ENCODE measurements at regions not wholly inside any gene's neighbourhood (a gene's known extent, or its start where the extent isn't known, plus 50 kb on each side); places are given as distances from the start of the nearest gene placed in this dataset.
A peak's percentile ranks its signal among the peaks of the same experiment; 100 is the strongest.
"Not testable (repeated sequence)": the region's sequence is repeated elsewhere in the genome, so short reads cannot be mapped to it uniquely, and the experiment has no call there.

DNA sequence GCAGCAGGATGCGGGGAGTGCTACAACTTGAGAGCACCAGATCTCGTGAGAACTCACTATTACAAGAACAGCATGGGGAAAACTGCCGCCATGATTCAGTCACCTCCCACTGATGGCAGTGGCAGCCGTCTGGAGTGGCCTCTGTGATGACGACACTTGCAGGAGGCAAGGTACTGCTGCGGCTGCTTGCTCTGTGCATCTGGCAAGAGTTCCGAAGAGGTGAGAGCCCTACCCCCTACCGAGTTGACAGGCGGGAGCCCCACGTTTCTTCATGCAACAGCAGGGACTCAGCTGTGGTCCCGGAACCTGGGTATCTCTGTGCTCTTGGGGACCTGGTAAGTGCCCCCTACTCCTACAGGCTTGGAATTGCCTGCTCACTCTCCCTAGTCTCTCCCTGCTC, 1672.7 kb upstream of the TMEFF2 start:
- DNase-seq (ENCODE audit: low read depth): no peak

DNA sequence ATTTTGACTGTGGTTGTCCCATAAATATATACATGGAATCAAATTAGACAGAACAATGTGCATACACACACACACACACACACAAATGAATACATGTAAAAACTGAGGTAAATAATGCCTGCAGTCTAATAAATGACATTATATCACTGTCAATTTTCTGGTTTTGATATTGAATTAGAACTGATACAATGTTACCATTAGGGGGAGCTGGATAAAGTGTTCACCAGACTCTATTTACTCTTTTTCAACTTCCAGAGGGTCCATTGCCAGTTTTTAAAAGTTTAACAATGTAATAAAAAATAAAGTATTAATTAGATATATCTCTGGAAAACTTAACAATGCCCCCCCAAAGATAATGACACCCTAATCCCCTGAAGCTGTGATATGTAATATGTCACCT, 1666.8 kb upstream of the TMEFF2 start:
- DNase-seq (ENCODE audit: low read depth): no peak

DNA sequence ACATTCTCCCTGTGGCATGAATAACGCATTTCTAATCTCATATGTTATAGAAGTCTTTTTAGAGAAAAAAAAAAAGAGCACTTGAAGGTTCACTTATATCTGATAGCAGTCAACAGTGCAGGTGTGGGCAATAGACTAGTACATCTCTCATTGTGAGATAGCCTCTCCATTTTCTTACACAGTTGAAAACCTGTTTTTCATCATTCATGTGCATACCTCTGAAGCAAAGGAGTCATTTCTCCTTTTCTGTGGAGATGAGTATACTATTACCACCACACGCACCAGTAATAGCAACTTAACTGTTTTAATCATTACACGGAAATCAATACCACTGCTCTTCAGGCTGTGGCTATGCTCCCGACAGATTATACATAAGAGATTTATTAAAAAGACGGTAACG, 1653.3 kb upstream of the TMEFF2 start:
- no peak for DNase-seq (ENCODE audit: low read depth)

- peak; percentile 21 for DNase-seq (ENCODE audit: low read depth)
Measured at GRCh38 chr2:193847130-193847529, 1652.4 kb upstream of the TMEFF2 start.

DNA sequence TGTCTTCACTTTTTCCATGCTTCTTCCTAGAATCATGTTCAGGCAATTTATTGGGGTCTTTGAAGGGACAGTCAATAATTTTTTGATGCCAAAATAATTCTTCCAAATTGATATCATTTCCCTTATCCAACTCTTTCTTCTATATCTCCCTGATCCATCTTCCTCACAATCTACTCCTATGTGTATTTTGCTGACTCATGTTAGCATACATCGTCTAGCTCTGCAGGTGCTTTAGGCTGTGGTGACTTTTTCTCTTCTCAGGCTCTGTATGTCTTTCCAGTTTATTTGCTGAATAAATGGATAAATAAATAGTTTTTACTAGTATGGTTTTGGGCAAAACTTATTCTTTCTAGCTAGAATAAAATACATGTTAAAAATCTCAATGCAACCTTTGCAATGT, 1650.9 kb upstream of the TMEFF2 start:
- no peak for DNase-seq (ENCODE audit: low read depth)

GRCh38 chr2:193843675-193844074, 1648.9 kb upstream of the TMEFF2 start:
- DNase-seq (ENCODE audit: low read depth): no peak

DNA sequence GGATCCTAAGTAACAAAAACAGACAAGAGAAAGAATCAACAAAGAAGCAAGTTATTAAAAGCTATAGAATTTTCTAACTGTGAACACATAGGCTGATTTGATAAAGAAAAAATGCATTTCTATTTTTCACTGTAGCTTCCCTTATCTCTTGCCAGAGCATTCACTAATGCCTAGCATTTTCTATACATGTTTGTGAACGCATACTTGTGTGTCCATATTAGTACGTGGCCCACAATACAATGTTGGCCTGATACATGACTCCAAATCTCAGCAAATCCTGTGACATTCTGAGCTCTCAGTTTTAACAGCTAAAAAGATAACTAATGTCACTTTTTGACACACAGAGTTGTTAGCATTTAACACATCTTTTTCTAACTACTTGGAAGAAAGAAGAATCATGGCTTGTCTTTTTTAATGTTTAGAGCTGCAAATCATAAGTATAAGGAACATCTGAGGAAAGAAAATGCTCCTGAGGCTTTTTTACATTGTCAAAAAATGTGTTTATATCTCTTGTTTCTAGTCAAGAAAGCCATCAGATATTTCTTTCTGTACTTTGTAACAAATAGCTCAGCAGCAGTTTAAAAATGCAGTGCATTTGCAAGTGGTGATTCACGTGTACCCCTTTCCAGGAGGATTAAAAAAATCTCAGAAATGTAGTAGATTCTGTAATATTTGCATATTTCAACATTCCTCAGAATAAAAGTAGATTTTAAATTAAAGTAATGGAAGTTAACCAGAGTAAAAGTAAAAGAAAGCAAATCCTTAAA, 1646.8 kb upstream of the TMEFF2 start:
- DNase-seq (ENCODE audit: low read depth): no peak

DNA sequence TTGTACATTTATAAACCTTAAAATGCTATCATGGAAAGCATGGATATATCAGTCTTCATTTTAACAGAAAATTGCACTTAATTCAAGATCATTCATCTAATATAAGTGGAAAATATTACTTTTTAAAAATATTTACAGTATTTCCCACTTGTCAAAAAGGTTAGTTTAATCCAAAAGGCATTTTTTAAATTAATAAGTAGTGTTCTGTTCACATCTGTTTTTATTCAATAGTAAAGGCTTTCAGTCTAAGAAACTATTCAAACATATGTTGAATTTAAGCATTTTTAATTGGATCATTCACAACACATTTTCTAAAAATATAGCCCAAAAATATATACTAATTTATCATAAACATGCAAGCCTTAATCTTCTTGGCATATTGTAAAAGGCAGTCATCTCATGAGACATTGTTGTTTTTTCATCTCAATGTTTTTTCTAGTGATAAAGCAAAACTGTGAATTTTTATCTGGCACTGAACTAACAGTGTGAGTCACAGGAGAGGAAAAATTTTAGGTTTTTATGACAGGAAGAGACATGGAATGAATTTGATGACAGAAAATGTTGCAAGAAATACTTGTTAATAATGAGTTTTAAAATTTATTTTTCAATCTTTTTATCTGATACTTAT, 1642.5 kb upstream of the TMEFF2 start:
- DNase-seq (ENCODE audit: low read depth): no peak

GRCh38 chr2:193836424-193837006, 1641.8 kb upstream of the TMEFF2 start:
- DNase-seq (ENCODE audit: low read depth): not testable (repeated sequence)

GRCh38 chr2:193833895-193834294, 1639.2 kb upstream of the TMEFF2 start:
- DNase-seq (ENCODE audit: low read depth): peak; percentile 6

- peak; percentile 33 for DNase-seq (ENCODE audit: low read depth)
Measured at GRCh38 chr2:193824474-193824873, 1629.7 kb upstream of the TMEFF2 start.

DNA sequence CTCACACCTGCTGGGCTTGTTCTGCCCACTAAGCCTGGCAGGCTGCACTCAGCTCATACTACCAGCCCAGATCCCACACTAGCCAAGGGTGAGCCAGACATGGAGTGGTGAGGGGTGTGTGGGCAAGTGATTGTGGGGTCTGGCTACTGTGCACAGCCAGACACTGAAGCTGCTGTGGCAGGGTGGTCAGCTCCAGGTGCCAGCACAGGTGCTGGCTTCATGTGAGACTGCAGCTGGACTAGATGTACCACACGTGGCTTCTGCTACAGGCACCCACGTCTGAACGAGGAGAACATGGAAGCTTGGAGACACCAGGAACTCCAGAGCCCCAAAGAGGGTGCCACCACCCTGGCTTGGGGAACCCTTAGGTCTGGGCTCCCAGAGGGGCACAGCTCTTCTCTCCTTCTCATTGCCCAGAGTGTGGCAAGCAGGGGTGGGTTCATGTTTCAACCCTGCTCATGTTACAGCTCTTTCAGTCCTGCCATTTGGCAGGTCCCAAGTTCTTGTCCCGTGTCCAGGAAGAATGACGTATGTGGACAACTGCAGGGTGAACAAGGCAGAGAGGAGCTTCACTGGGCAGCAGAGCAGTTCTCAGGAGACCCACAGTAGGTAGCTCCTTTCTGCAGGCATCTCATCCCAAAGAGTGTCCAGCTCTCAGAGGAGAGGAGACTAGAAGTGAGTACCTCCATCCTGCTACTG, 1624.2 kb upstream of the TMEFF2 start:
- DNase-seq (ENCODE audit: low read depth): no peak

DNA sequence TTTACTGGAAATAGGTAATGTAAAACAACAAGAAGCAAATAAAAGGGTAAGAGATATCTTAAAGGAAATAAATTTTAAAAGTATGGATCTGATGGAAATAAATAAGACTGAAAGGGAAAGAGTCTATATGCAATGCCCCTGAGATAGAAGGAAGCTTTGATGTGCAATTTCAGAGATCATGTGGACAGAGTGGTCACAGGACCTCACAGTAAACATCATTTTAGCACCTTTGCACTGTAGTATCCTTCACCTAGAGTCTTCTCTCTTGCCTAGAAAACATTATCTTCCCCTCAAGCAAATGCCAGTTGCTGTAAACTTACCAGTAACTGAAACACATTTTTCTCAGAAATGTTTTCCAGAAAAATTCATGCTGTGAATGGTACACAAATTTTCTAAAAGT, 1621.3 kb upstream of the TMEFF2 start:
- no peak for DNase-seq (ENCODE audit: low read depth)

- DNase-seq (ENCODE audit: low read depth): no peak
Measured at GRCh38 chr2:193810533-193810932, 1615.8 kb upstream of the TMEFF2 start.

DNA sequence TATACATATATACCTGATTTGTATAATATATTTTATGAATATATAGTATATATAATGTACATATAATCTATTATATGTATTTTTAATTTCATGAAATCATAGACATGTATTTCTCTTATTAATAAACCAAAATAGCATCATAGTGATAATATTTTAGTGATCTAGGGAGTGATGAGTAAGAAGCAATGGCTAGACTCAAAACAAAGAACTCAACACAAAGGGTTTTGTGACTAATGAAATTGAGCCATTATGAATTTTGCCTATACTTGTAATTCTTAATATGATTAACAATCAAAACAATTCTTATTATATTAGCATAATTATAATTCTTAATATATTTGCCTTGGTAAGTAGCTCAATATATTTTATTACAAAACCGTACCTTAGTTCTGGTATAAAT, 1614.1 kb upstream of the TMEFF2 start:
- no peak for DNase-seq (ENCODE audit: low read depth)

GRCh38 chr2:193806088-193806774, 1611.5 kb upstream of the TMEFF2 start:
- no peak for DNase-seq (ENCODE audit: low read depth)

DNA sequence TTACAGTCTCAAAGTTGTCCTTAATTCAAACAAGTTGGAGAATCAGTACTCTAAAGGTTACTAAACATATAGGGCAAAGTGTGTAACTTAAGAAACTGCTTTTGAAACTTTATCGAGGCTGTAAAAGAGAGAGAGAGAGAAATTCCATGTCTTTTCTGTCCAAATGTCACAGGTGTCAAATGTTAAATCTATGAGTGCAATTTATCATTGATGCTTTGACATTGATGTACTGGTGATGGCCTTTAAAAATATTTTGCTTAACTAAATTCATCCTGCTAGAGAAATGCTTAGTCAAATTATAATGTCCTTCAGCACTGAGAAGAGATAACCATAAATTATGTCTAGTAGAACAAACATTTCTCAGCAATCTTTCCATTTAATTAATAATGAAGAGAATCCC, 1602.1 kb upstream of the TMEFF2 start:
- DNase-seq (ENCODE audit: low read depth): no peak

DNA sequence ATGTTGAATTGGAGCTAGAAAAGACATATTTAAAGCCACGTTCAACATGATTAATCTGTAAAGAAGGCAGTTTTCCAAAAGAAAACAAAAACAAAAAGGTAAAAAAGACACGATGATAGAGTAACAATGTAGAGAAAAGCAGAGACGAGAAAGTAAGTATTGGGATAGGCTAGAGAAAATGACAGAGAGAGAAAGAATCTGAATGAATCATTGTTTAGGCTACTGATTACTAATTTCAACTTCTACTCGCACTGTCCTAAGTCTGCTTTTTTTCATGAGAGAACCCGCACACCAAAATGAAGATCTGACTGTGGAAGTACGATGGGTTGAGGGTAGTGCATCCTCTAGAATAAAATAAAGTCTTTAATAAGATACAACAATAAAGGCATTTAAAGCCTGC, 1599.2 kb upstream of the TMEFF2 start:
- DNase-seq (ENCODE audit: low read depth): no peak

DNA sequence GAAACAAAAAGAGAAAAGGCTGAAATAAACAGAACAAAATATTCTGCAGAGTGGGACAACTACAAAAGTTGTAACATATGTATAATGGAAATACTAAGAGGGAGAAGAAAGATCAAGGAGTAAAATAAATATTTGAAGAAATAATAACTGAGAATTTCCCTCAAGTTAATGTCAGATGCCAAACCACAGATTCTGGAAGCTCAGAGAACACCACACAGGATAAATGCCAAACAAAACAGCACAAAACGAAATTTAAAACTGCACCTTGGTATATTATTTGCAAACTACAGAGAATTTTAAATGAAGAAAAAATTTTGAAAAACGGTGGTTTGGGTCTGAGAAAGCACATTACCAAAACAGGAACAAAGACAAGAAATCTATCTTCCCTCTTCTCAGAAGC, 1588.9 kb upstream of the TMEFF2 start:
- no peak for DNase-seq (ENCODE audit: low read depth)

GRCh38 chr2:193778293-193778692, 1583.6 kb upstream of the TMEFF2 start:
- DNase-seq (ENCODE audit: low read depth): no peak

- DNase-seq (ENCODE audit: low read depth): no peak
Measured at GRCh38 chr2:193776988-193777387, 1582.3 kb upstream of the TMEFF2 start.

DNA sequence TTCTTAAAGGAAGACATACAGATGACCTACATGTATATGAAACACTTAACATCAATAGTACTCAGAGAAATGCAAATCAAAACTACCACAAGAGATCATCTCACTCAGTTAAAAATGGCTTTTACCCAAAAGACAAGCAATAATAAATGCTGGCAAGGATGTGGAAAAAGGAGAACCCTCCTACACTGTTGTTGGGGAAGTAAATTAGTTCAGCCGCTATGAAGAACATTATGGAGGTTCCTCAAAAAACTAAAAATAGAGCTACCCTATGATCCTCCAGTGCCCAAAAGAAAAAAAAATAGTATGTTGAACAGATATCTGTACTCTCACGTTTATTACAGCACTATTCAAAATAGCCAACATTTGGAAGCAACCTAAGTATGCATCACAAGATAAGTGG, 1579.4 kb upstream of the TMEFF2 start:
- DNase-seq (ENCODE audit: low read depth): no peak
